Endothelial cell of umbilical vein (primary cell): ENCODE measurements at regions not wholly inside any gene's neighbourhood (a gene's known extent, or its start where the extent isn't known, plus 50 kb on each side); places are given as distances from the start of the nearest gene placed in this dataset.

ENCODE experiments used
- CTCF ChIP-seq, 2 donors: IDR thresholded peaks; 1 replicate in 1 of 2; 2 replicates in 1 of 2; pipeline ENCODE4 v1.5.1; 2011; ENCODE audit warnings: low read length in 2 of 2, mild to moderate bottlenecking in 2 of 2, moderate library complexity in 2 of 2, control low read depth in 1 of 2, inconsistent platforms in 1 of 2, low read depth in 1 of 2; ENCODE audit not compliant: insufficient read depth in 1 of 2; ENCODE audit errors: extremely low read depth in 1 of 2
- MYC ChIP-seq: IDR thresholded peaks from one replicate; pipeline ENCODE4 v1.6.1; 2011; ENCODE audit warnings: mild to moderate bottlenecking, low read depth, low read length
- POLR2A ChIP-seq: IDR thresholded peaks from 2 replicates; pipeline ENCODE4 v1.6.1; 2012; ENCODE audit warnings: low read depth, mild to moderate bottlenecking, control low read depth, low read length

GRCh38 chr15:36426691-36427090 is 152.7 kb upstream of the CDIN1 start:
- TF ChIP-seq POLR2A (no peak), MYC (no peak), CTCF (IDR thresholded peaks at IDR 0.05; ENCODE audit: extremely low read depth in 1 of 2, insufficient read depth in 1 of 2, low read depth in 1 of 2, low read length in 2 of 2) (no peak)
